B cell (primary cell): ENCODE measurements at regions not wholly inside any gene's neighbourhood (a gene's known extent, or its start where the extent isn't known, plus 50 kb on each side); places are given as distances from the start of the nearest gene placed in this dataset.
A peak's percentile ranks its signal among the peaks of the same experiment; 100 is the strongest.

ENCODE experiments used
- ATAC-seq: fragments of 200-7000 bp; cut with Tn5 transposase; one replicate; pipeline ENCODE4 v1.10.0; 2021; ENCODE audit warnings: low read depth, mild to moderate bottlenecking, moderate number of reproducible peaks, moderate library complexity
- CTCF ChIA-PET: fragments of 350-600 bp; sonication (Branson Sonifier 250); formaldehyde crosslinking; loops from one replicate; lab custom pipeline; 2021; ENCODE audit warnings: antibody characterized with exemption, inconsistent platforms; lab: Charles Lee
- POLR2A ChIA-PET: fragments of 350-600 bp; sonication (Branson Sonifier 250); formaldehyde crosslinking; loops from one replicate; lab custom pipeline; 2021; ENCODE audit warnings: antibody characterized with exemption; lab: Charles Lee
- DNase-seq: peaks from one replicate; pipeline ENCODE4 v3.0.0; 2013
- H2AFZ ChIP-seq: 2 replicates; pipeline ENCODE4 v1.6.1; 2012; ENCODE audit warnings: mild to moderate bottlenecking, low read depth, low read length; ENCODE audit not compliant: insufficient read depth, poor library complexity, severe bottlenecking
- H3K27ac ChIP-seq, 2 donors: 1 replicate in 1 of 2; 2 replicates in 1 of 2; pipeline ENCODE4 v1.5.1; 2012 to 2013; ENCODE audit warnings: low read length in 2 of 2, mild to moderate bottlenecking in 2 of 2, moderate library complexity in 1 of 2
- H3K27me3 ChIP-seq, 4 experiments: fragments of 200-600 bp in 1 of 4; sonication (generic) in 1 of 4; replicated peaks in 1 of 4; 1 replicate in 2 of 4; 2 replicates in 2 of 4; pipeline versions ENCODE4 v1.6.1 to v1.7.0; 2013 to 2016; ENCODE audit warnings: low read length in 3 of 4, mild to moderate bottlenecking in 2 of 4, mixed read lengths in 1 of 4, moderate library complexity in 1 of 4; ENCODE audit not compliant: insufficient read depth in 4 of 4, control insufficient read depth in 3 of 4; ENCODE audit errors: control extremely low read depth in 1 of 4
- H3K36me3 ChIP-seq, 2 experiments: replicated peaks in 1 of 2; 1 replicate in 1 of 2; 2 replicates in 1 of 2; pipeline versions ENCODE4 v1.6.1 to v1.7.1; 2013; ENCODE audit warnings: low read length in 1 of 2; ENCODE audit not compliant: insufficient read depth in 2 of 2, control insufficient read depth in 1 of 2; ENCODE audit errors: control extremely low read depth in 1 of 2, extremely low read depth in 1 of 2
- H3K4me1 ChIP-seq, 2 donors: fragments of 200-600 bp in 1 of 2; sonication (generic) in 1 of 2; 1 replicate in 1 of 2; 2 replicates in 1 of 2; pipeline versions ENCODE4 v1.5.1 to v1.6.1; 2013 to 2017; ENCODE audit warnings: low read length in 2 of 2; ENCODE audit not compliant: control insufficient read depth in 2 of 2, insufficient read depth in 2 of 2
- H3K4me2 ChIP-seq: replicated peaks from 2 replicates; pipeline ENCODE3; 2012; ENCODE audit warnings: mild to moderate bottlenecking, low read depth, low read length; ENCODE audit not compliant: poor library complexity, severe bottlenecking
- H3K4me3 ChIP-seq, 5 experiments: fragments of 200-600 bp in 1 of 5; sonication (generic) in 1 of 5; 1 replicate in 3 of 5; 2 replicates in 2 of 5; pipeline versions ENCODE4 v1.5.1 to v1.7.0; 2011 to 2016; ENCODE audit warnings: low read length in 4 of 5, mild to moderate bottlenecking in 4 of 5, low read depth in 2 of 5, control low read depth in 1 of 5, moderate library complexity in 1 of 5; ENCODE audit not compliant: insufficient read depth in 1 of 5; ENCODE audit errors: control extremely low read depth in 1 of 5, extremely low read depth in 1 of 5
- H3K79me2 ChIP-seq: fragments of 200-600 bp; sonication (generic); one replicate; pipeline ENCODE4 v1.6.0; 2016; ENCODE audit warnings: low read length; ENCODE audit not compliant: control insufficient read depth, insufficient read depth
- H3K9ac ChIP-seq: fragments of 200-600 bp; sonication (generic); 2 replicates; pipeline ENCODE4 v1.6.1; 2017; ENCODE audit warnings: mild to moderate bottlenecking, low read length, moderate library complexity
- H3K9me3 ChIP-seq, 3 donors: one replicate each; pipeline versions ENCODE4 v1.6.1 to v1.7.1; 2013; ENCODE audit warnings: low read length in 2 of 3; ENCODE audit not compliant: control insufficient read depth in 2 of 3, insufficient read depth in 1 of 3; ENCODE audit errors: control extremely low read depth in 1 of 3
- H4K20me1 ChIP-seq: 2 replicates; pipeline ENCODE4 v1.6.0; 2012; ENCODE audit warnings: mild to moderate bottlenecking, low read length; ENCODE audit not compliant: insufficient read depth, control insufficient read depth, poor library complexity, severe bottlenecking
- H3K27ac Mint-ChIP-seq: one replicate; pipeline ENCODE4 v1.8.0; 2021; ENCODE audit warnings: mixed read lengths
- H3K27me3 Mint-ChIP-seq: one replicate; pipeline ENCODE4 v1.8.0; 2021; ENCODE audit warnings: mixed read lengths
- H3K4me1 Mint-ChIP-seq: one replicate; pipeline ENCODE4 v1.8.0; 2021; ENCODE audit warnings: mixed read lengths
- H3K4me3 Mint-ChIP-seq: one replicate; pipeline ENCODE4 v1.8.0; 2021; ENCODE audit warnings: mixed read lengths
- H3K9me3 Mint-ChIP-seq: one replicate; pipeline ENCODE4 v1.8.0; 2022; ENCODE audit warnings: mixed read lengths; ENCODE audit not compliant: insufficient read depth
- CTCF ChIP-seq: fragments of 200-600 bp; IDR thresholded peaks from one replicate; pipeline ENCODE4 v1.8.0; 2022; ENCODE audit warnings: antibody characterized with exemption, mild to moderate bottlenecking
- EZH2 ChIP-seq: IDR thresholded peaks from 2 replicates; pipeline ENCODE4 v1.6.1; 2012; ENCODE audit warnings: borderline replicate concordance, low read depth, mild to moderate bottlenecking, moderate library complexity, low read length; ENCODE audit not compliant: insufficient read depth, poor library complexity, severe bottlenecking
- WGBS: methylation state at CpG from one replicate; pipeline ENCODE4 v1.1.5; 2013; ENCODE audit warnings: missing lambda C conversion rate; ENCODE audit not compliant: insufficient coverage; 5-methylcytosine and 5-hydroxymethylcytosine counted together
- intact Hi-C: fragments of 100-400 bp; cut with micrococcal nuclease; formaldehyde crosslinking; loops from one replicate; pipeline ENCODE4 v1.10.0; 2022

- Mint-ChIP-seq H3K27me3 (peaks cover 4% of the 10 kb centered on the region), H3K9me3 (no peaks in the 10 kb centered on the region), H3K27ac (peak overlapping the region; percentile 81), H3K4me3 (peak overlapping the region; percentile 89), H3K4me1 (peaks cover 32% of the 10 kb centered on the region)
- H3K27me3 ChIP-seq, result peaks cover 0 to 2% (median 0%) of the 10 kb centered on the region in 4 experiments
- peak overlapping the region; percentile 72 for H3K9ac ChIP-seq
- H2AFZ ChIP-seq, result peak overlapping the region; percentile 68
- peaks cover 58% of the 10 kb centered on the region for H4K20me1 ChIP-seq
- peak overlapping the region; percentile 88 for H3K4me2 ChIP-seq
- intact Hi-C loops, result loop anchor here (2.0 to 5.0 kb wide), 3 partner anchors 13 to 46 kb away; no protein-coding TSS in a partner anchor
- no peaks in the 10 kb centered on the region for H3K9me3 ChIP-seq
- peak overlapping the region in 4 of 5 experiments; percentile 31 to 70 (median 66) for H3K4me3 ChIP-seq
- no peaks in the 10 kb centered on the region for H3K36me3 ChIP-seq
- ChIA-PET CTCF (interaction anchor here (1.0 to 1.9 kb wide), 2 partner anchors 36 to 58 kb away, joined by 3 to 14 read pairs; no protein-coding TSS in a partner anchor), POLR2A (interaction anchor here (2.6 kb wide), 1 partner anchor 36 kb away, joined by 14 read pairs; no protein-coding TSS in a partner anchor)
- H3K27ac ChIP-seq, result no peak overlapping the region
- peak; percentile 72 for DNase-seq
- ATAC-seq, result peak; percentile 7
- peaks cover 70% of the 10 kb centered on the region for H3K79me2 ChIP-seq
- under 1% methylated on average over 108 of the region's 109 CpGs for WGBS
- TF ChIP-seq EZH2, result no peak
- TF ChIP-seq CTCF, result no peak
- peaks cover 22 to 29% of the 10 kb centered on the region in 2 donors for H3K4me1 ChIP-seq
Measured at GRCh38 chr22:46071451-46072109, 78.7 kb upstream of the PPARA start.
